ENCODE measurements at regions not wholly inside any gene's neighbourhood (a gene's known extent, or its start where the extent isn't known, plus 50 kb on each side); places are given as distances from the start of the nearest gene placed in this dataset.

DNA sequence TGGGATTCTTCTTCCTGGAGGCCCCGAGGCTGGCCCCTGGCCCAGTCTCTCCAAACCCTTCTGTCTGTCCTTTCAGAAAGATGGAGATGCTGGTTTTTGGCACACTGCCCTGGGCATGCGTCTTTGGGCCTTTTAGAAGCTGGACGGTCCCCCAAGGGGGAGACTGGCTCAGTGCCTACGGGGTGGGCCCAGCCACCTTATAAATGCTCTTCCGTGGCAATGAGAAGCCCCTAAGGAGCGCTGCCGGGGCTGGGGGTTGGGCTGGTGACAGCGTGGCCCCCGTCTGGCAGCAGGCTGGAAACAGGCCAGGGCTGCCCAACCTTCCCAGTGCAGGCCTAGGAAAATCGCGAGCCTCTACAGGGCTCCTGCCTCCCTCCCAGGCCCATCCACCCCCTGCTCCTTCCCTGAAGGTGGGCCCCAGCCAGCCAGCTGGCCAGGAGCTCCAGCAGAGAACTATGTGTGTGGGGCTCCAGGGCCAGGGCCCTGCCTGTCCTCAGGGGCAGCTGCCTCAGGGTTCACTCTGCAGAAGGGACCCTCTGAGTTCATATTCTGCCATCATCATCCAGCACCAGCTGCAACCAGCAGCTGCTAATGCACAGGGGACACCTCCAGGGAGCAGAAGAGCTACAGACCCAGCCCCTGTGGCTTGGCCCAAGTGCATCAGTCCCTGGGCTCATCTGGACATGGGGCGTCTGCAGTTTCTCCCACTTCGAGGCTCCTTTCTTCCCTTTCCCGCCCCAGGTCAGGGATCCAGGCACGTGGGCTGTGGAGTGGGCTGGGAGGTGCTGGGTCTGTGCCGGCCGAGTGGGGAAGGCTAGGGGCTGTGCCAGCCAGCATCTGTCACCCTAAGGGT is 107.6 kb upstream of the OTOS start:
- TF ChIP-seq CTCF (IDR thresholded peaks at IDR 0.05) = no peak
- intact Hi-C loops (cut with DNase I) = no loop called here
- FAIRE-seq = no peak
- no peak overlapping the region for H3K27ac ChIP-seq
- peak in 3 of 6 donors; percentile 15 to 62 (median 53) for DNase-seq
- no peaks in the 10 kb centered on the region for H3K27me3 ChIP-seq
- H3K4me1 ChIP-seq = peaks cover 11 to 19% (median 16%) of the 10 kb centered on the region in 3 donors
- H3K36me3 ChIP-seq = no peaks in the 10 kb centered on the region
- no peaks in the 10 kb centered on the region for H3K9me3 ChIP-seq
- no peak overlapping the region for H3K4me3 ChIP-seq
- WGBS, 2 donors = 76 to 79% methylated on average over 17 of the region's 17 CpGs
- ATAC-seq = no peak

GRCh38 chr2:240248721-240249422 is 108.4 kb upstream of the OTOS start:
- intact Hi-C loops (cut with DNase I) = no loop called here
- ATAC-seq (no peak), DNase-seq (peak in 3 of 6 donors; percentile 16 to 71 (median 53)), FAIRE-seq (no peak)
- peaks cover 11 to 19% (median 16%) of the 10 kb centered on the region in 3 donors for H3K4me1 ChIP-seq
- no peak for TF ChIP-seq CTCF (IDR thresholded peaks at IDR 0.05)
- no peaks in the 10 kb centered on the region for H3K36me3 ChIP-seq
- H3K9me3 ChIP-seq = no peaks in the 10 kb centered on the region
- 81 to 89% methylated on average over 14 of the region's 14 CpGs for WGBS, 2 donors
- H3K27me3 ChIP-seq = no peaks in the 10 kb centered on the region
- H3K27ac ChIP-seq = no peak overlapping the region
- no peak overlapping the region for H3K4me3 ChIP-seq

- DNase-seq (peak in 3 of 6 donors; percentile 15 to 60 (median 55)), FAIRE-seq (no peak), ATAC-seq (no peak)
- Histone ChIP-seq H3K27me3 (no peaks in the 10 kb centered on the region), H3K4me3 (no peak overlapping the region), H3K27ac (peak overlapping the region in 1 of 4 donors; percentile 95), H3K36me3 (no peaks in the 10 kb centered on the region), H3K9me3 (no peaks in the 10 kb centered on the region), H3K4me1 (peaks cover 11 to 19% (median 16%) of the 10 kb centered on the region in 3 donors)
- no peak for TF ChIP-seq CTCF (IDR thresholded peaks at IDR 0.05)
- WGBS, 2 donors = 89 to 90% methylated on average over 21 of the region's 21 CpGs
- intact Hi-C loops (cut with DNase I) = no loop called here
Observed at GRCh38 chr2:240249423-240250149, 109.1 kb upstream of the OTOS start.

DNA sequence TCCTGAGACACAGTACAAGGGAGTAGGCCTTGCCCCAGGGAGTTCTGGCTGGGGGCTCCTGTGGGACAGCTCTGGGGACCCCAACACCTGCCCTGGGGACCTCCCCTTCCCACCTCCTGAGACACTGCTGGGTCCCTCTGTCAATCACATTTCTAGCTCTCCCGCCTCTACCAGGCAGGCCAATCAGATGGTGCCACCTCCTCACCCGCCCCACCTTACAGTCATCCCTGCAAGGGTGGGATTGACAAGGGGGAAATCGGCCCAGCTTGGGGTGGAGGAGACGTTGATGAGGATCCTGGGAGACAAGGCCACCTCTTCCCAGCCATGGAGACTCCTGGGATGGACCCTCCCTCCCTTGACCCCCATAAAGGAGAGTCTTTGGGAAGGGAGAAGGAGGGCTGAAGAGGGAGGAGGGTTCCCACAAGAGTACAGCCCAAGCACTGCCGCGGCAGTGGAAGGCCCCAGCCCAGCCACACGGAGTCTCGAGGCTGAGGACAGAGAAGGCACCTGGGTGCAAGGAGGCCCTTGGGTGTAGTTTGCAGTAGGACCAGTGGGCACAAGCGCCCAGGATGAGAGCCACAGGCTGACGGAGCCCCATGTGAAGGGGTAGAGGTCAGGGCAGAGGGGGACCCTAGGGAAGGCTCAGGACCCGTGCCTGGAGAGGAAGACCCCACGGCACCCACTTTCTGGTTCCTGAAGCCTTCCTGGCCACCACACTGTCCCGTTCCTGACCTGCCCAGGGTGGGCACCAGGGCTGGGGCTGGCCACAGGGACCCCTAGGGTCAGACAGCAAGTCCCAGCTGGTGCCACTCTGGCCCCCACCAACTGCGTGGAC is 109.9 kb upstream of the OTOS start:
- Histone ChIP-seq H3K36me3 (no peaks in the 10 kb centered on the region), H3K27ac (peak overlapping the region; percentile 86 to 95 (median 87)), H3K4me1 (peaks cover 11 to 19% (median 16%) of the 10 kb centered on the region in 3 donors), H3K27me3 (no peaks in the 10 kb centered on the region), H3K4me3 (peak overlapping the region in 1 of 4 donors; percentile 16), H3K9me3 (no peaks in the 10 kb centered on the region)
- no peak for TF ChIP-seq CTCF (IDR thresholded peaks at IDR 0.05)
- intact Hi-C loops (cut with DNase I) = no loop called here
- 86 to 92% methylated on average over 14 of the region's 14 CpGs for WGBS, 2 donors
- no peak for FAIRE-seq
- DNase-seq = peak in 2 of 6 donors; percentile 17 to 60
- ATAC-seq = no peak

Data from pancreas (tissue), 10 donors.